ENCODE measurements at regions not wholly inside any gene's neighbourhood (a gene's known extent, or its start where the extent isn't known, plus 50 kb on each side); places are given as distances from the start of the nearest gene placed in this dataset.

GRCh38 chr12:91423693-91424050 is 241.1 kb upstream of the DCN start:
- no TSS peak for BruUV-seq (replicated peaks)
- DNase-seq (ENCODE audit: low read depth, low spot score) (no peak), ATAC-seq (no peak)
- TF ChIP-seq SIN3A (IDR thresholded peaks at IDR 0.05; ENCODE audit: borderline replicate concordance, insufficient read depth, low read depth, low read length) = no peak
- TF ChIP-seq POLR2AphosphoS5 (IDR thresholded peaks at IDR 0.05; ENCODE audit: low read depth, low read length) = no peak
- TF ChIP-seq, protein P1, sequence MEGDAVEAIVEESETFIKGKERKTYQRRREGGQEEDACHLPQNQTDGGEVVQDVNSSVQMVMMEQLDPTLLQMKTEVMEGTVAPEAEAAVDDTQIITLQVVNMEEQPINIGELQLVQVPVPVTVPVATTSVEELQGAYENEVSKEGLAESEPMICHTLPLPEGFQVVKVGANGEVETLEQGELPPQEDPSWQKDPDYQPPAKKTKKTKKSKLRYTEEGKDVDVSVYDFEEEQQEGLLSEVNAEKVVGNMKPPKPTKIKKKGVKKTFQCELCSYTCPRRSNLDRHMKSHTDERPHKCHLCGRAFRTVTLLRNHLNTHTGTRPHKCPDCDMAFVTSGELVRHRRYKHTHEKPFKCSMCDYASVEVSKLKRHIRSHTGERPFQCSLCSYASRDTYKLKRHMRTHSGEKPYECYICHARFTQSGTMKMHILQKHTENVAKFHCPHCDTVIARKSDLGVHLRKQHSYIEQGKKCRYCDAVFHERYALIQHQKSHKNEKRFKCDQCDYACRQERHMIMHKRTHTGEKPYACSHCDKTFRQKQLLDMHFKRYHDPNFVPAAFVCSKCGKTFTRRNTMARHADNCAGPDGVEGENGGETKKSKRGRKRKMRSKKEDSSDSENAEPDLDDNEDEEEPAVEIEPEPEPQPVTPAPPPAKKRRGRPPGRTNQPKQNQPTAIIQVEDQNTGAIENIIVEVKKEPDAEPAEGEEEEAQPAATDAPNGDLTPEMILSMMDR (IDR thresholded peaks at IDR 0.05) = no peak
- no peak for TF ChIP-seq TCF7L2 (IDR thresholded peaks at IDR 0.05; ENCODE audit: low read depth, low read length)
- TF ChIP-seq, protein P2, sequence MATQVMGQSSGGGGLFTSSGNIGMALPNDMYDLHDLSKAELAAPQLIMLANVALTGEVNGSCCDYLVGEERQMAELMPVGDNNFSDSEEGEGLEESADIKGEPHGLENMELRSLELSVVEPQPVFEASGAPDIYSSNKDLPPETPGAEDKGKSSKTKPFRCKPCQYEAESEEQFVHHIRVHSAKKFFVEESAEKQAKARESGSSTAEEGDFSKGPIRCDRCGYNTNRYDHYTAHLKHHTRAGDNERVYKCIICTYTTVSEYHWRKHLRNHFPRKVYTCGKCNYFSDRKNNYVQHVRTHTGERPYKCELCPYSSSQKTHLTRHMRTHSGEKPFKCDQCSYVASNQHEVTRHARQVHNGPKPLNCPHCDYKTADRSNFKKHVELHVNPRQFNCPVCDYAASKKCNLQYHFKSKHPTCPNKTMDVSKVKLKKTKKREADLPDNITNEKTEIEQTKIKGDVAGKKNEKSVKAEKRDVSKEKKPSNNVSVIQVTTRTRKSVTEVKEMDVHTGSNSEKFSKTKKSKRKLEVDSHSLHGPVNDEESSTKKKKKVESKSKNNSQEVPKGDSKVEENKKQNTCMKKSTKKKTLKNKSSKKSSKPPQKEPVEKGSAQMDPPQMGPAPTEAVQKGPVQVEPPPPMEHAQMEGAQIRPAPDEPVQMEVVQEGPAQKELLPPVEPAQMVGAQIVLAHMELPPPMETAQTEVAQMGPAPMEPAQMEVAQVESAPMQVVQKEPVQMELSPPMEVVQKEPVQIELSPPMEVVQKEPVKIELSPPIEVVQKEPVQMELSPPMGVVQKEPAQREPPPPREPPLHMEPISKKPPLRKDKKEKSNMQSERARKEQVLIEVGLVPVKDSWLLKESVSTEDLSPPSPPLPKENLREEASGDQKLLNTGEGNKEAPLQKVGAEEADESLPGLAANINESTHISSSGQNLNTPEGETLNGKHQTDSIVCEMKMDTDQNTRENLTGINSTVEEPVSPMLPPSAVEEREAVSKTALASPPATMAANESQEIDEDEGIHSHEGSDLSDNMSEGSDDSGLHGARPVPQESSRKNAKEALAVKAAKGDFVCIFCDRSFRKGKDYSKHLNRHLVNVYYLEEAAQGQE (IDR thresholded peaks at IDR 0.05; ENCODE audit: insufficient read depth in 1 of 2, low read depth in 2 of 2, low read length in 1 of 2) = no peak
- H3K4me3 ChIP-seq (ENCODE audit: low read depth in 2 of 2, low read length in 2 of 2) = no peak overlapping the region
- CTCF ChIA-PET = no interaction called here
- no peaks in the 10 kb centered on the region for H3K4me1 ChIP-seq (ENCODE audit: control insufficient read depth, insufficient read depth, low read length)
- intact Hi-C loops (cut with micrococcal nuclease; ENCODE audit: unreplicated experiment) (no loop called here), in situ Hi-C loops (cut with HindIII; ENCODE audit: low pct_unique_long_range_greater_than_20kb, low sequenced_read_pairs) (no loop called here)
- no peaks in the 10 kb centered on the region for H3K27me3 ChIP-seq (ENCODE audit: control insufficient read depth, insufficient read depth, low read length)
- no peaks in the 10 kb centered on the region for H3K9me3 ChIP-seq (ENCODE audit: control insufficient read depth, insufficient read depth, low read depth, low read length)
- H3K27ac ChIP-seq (ENCODE audit: low read length) = no peak overlapping the region
- H3K36me3 ChIP-seq (ENCODE audit: control insufficient read depth, insufficient read depth, low read length) = no peaks in the 10 kb centered on the region
- POLR2A ChIA-PET = no interaction called here

- intact Hi-C loops (cut with micrococcal nuclease; ENCODE audit: unreplicated experiment) (no loop called here), in situ Hi-C loops (cut with HindIII; ENCODE audit: low pct_unique_long_range_greater_than_20kb, low sequenced_read_pairs) (no loop called here)
- Histone ChIP-seq H3K4me3 (ENCODE audit: low read depth in 2 of 2, low read length in 2 of 2) (no peak overlapping the region), H3K9me3 (ENCODE audit: control insufficient read depth, insufficient read depth, low read depth, low read length) (no peaks in the 10 kb centered on the region), H3K4me1 (ENCODE audit: control insufficient read depth, insufficient read depth, low read length) (no peaks in the 10 kb centered on the region), H3K27me3 (ENCODE audit: control insufficient read depth, insufficient read depth, low read length) (no peaks in the 10 kb centered on the region), H3K36me3 (ENCODE audit: control insufficient read depth, insufficient read depth, low read length) (no peaks in the 10 kb centered on the region), H3K27ac (ENCODE audit: low read length) (no peak overlapping the region)
- CTCF ChIA-PET = no interaction called here
- ATAC-seq (no peak), DNase-seq (ENCODE audit: low read depth, low spot score) (no peak)
- TF ChIP-seq POLR2AphosphoS5 (IDR thresholded peaks at IDR 0.05; ENCODE audit: low read depth, low read length) (no peak), SIN3A (IDR thresholded peaks at IDR 0.05; ENCODE audit: borderline replicate concordance, insufficient read depth, low read depth, low read length) (no peak), TCF7L2 (IDR thresholded peaks at IDR 0.05; ENCODE audit: low read depth, low read length) (no peak)
- TF ChIP-seq, protein P2 (IDR thresholded peaks at IDR 0.05; ENCODE audit: insufficient read depth in 1 of 2, low read depth in 2 of 2, low read length in 1 of 2) = no peak
- TF ChIP-seq, protein P1 (IDR thresholded peaks at IDR 0.05) = no peak
- BruUV-seq (replicated peaks) = no TSS peak
- POLR2A ChIA-PET = no interaction called here
Measured at GRCh38 chr12:91422811-91423692, 240.4 kb upstream of the DCN start.
